ENCODE measurements at regions not wholly inside any gene's neighbourhood (a gene's known extent, or its start where the extent isn't known, plus 50 kb on each side); places are given as distances from the start of the nearest gene placed in this dataset.

- Histone ChIP-seq H3K9me3 (ENCODE audit: insufficient read depth, low read length) (no peaks in the 10 kb centered on the region), H3K36me3 (ENCODE audit: low read length) (no peaks in the 10 kb centered on the region), H3K9ac (ENCODE audit: low read length) (no peak overlapping the region), H4K20me1 (ENCODE audit: low read depth, low read length) (no peaks in the 10 kb centered on the region), H3F3A (ENCODE audit: insufficient read depth) (no peaks in the 10 kb centered on the region), H3K27ac (ENCODE audit: low read depth, low read length) (no peak overlapping the region), H3K4me3 (ENCODE audit: insufficient read depth, low read length, poor library complexity, severe bottlenecking) (no peak overlapping the region), H3K27me3 (ENCODE audit: low read length) (no peaks in the 10 kb centered on the region), H3K4me2 (ENCODE audit: low read depth, low read length, poor library complexity, severe bottlenecking) (no peak overlapping the region), H2AFZ (ENCODE audit: low read depth, low read length, severe bottlenecking) (no peak overlapping the region), H3K79me2 (ENCODE audit: insufficient read depth, low read length) (no peaks in the 10 kb centered on the region), H3K9me2 (replicated peaks; ENCODE audit: insufficient read depth, low read length) (no peaks in the 10 kb centered on the region)
- TF ChIP-seq, protein P1, sequence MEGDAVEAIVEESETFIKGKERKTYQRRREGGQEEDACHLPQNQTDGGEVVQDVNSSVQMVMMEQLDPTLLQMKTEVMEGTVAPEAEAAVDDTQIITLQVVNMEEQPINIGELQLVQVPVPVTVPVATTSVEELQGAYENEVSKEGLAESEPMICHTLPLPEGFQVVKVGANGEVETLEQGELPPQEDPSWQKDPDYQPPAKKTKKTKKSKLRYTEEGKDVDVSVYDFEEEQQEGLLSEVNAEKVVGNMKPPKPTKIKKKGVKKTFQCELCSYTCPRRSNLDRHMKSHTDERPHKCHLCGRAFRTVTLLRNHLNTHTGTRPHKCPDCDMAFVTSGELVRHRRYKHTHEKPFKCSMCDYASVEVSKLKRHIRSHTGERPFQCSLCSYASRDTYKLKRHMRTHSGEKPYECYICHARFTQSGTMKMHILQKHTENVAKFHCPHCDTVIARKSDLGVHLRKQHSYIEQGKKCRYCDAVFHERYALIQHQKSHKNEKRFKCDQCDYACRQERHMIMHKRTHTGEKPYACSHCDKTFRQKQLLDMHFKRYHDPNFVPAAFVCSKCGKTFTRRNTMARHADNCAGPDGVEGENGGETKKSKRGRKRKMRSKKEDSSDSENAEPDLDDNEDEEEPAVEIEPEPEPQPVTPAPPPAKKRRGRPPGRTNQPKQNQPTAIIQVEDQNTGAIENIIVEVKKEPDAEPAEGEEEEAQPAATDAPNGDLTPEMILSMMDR (IDR thresholded peaks at IDR 0.05; ENCODE audit: insufficient read depth, low read length, poor library complexity, severe bottlenecking) = no peak
- TF ChIP-seq EZH2phosphoT487 (conservative IDR thresholded peaks at IDR 0.05; ENCODE audit: low read length) = no peak
Measured at GRCh38 chr3:27661797-27662196, 60.3 kb downstream of the EOMES start.

GRCh38 chr3:27659279-27660021 is 62.7 kb downstream of the EOMES start:
- Histone ChIP-seq H2AFZ (ENCODE audit: low read depth, low read length, severe bottlenecking) (no peak overlapping the region), H3K9me3 (ENCODE audit: insufficient read depth, low read length) (no peaks in the 10 kb centered on the region), H3K27ac (ENCODE audit: low read depth, low read length) (no peak overlapping the region), H3K79me2 (ENCODE audit: insufficient read depth, low read length) (no peaks in the 10 kb centered on the region), H3K9ac (ENCODE audit: low read length) (no peak overlapping the region), H3F3A (ENCODE audit: insufficient read depth) (no peaks in the 10 kb centered on the region), H3K36me3 (ENCODE audit: low read length) (no peaks in the 10 kb centered on the region), H4K20me1 (ENCODE audit: low read depth, low read length) (no peaks in the 10 kb centered on the region), H3K27me3 (ENCODE audit: low read length) (no peaks in the 10 kb centered on the region), H3K9me2 (replicated peaks; ENCODE audit: insufficient read depth, low read length) (no peaks in the 10 kb centered on the region), H3K4me3 (ENCODE audit: insufficient read depth, low read length, poor library complexity, severe bottlenecking) (no peak overlapping the region), H3K4me2 (ENCODE audit: low read depth, low read length, poor library complexity, severe bottlenecking) (no peak overlapping the region)
- TF ChIP-seq, protein P1 (IDR thresholded peaks at IDR 0.05; ENCODE audit: insufficient read depth, low read length, poor library complexity, severe bottlenecking) = peak; percentile 88
- TF ChIP-seq EZH2phosphoT487 (conservative IDR thresholded peaks at IDR 0.05; ENCODE audit: low read length) = no peak

DNA sequence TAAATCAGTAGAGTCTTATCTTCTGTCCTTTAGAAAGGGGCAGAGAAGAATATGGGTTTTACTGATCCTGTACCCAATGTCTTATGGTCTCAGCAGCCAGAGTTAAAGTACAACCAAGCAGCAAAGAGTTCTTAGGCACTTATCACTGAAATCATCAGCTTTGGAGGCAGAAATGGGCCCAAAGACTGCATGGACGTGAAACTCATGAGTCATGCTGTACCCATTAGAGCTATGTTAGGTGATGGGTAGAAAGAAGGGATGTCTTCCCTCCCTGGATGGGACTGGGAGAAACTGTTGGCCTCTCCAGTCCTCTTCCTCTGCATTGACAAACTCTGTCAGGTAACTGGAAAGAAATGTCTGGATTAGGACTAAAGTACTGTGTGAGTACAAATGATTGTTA is 63.4 kb downstream of the EOMES start:
- Histone ChIP-seq H3K4me3 (ENCODE audit: insufficient read depth, low read length, poor library complexity, severe bottlenecking) (no peak overlapping the region), H3K9ac (ENCODE audit: low read length) (no peak overlapping the region), H3K79me2 (ENCODE audit: insufficient read depth, low read length) (no peaks in the 10 kb centered on the region), H3K4me2 (ENCODE audit: low read depth, low read length, poor library complexity, severe bottlenecking) (no peak overlapping the region), H3K27me3 (ENCODE audit: low read length) (no peaks in the 10 kb centered on the region), H3F3A (ENCODE audit: insufficient read depth) (no peaks in the 10 kb centered on the region), H3K9me2 (replicated peaks; ENCODE audit: insufficient read depth, low read length) (no peaks in the 10 kb centered on the region), H3K36me3 (ENCODE audit: low read length) (no peaks in the 10 kb centered on the region), H2AFZ (ENCODE audit: low read depth, low read length, severe bottlenecking) (no peak overlapping the region), H4K20me1 (ENCODE audit: low read depth, low read length) (no peaks in the 10 kb centered on the region), H3K27ac (ENCODE audit: low read depth, low read length) (no peak overlapping the region), H3K9me3 (ENCODE audit: insufficient read depth, low read length) (no peaks in the 10 kb centered on the region)
- TF ChIP-seq, protein P1 (IDR thresholded peaks at IDR 0.05; ENCODE audit: insufficient read depth, low read length, poor library complexity, severe bottlenecking) = no peak
- TF ChIP-seq EZH2phosphoT487 (conservative IDR thresholded peaks at IDR 0.05; ENCODE audit: low read length) = no peak

Measured in SU-DHL-6 (cell line).